NCI-H1694 (cell line): ENCODE measurements at regions not wholly inside any gene's neighbourhood (a gene's known extent, or its start where the extent isn't known, plus 50 kb on each side); places are given as distances from the start of the nearest gene placed in this dataset.

ENCODE experiments used
- DNase-seq: peaks from one replicate; lab custom pipeline; 2025; lab: John Stamatoyannopoulos, UW

DNA sequence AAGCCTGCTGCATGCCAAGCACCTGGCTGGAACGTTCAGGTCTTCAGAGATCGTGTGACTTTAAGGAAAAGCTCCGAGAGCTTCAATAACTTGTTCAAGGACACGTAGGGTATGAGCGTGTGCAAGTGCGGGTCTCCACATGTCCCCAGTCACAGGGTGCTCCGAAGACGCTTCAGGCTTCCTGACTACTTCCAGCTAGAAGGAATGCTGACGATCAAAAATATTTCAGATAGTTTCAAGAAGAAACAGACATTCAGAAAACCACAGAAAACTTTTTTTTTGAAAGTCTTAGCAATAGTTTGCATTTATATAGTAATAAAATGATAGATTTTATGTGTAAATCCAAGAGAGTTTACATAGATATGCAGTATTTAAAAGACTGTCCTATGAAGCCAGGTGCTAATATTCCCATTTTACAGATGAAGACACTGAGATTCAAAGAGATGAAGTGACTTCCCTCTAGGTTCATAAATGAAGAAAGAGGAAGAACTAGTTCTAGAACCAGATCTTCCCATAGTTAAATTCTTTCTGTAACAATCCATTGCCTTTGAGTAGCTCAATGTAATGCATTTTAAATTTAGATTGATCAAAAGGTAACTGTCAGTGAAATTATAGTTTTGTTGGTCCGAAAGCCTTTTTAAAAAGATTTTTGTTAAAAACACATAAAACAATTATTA, 247.6 kb downstream of the MYLK4 start:
- no peak for DNase-seq

DNA sequence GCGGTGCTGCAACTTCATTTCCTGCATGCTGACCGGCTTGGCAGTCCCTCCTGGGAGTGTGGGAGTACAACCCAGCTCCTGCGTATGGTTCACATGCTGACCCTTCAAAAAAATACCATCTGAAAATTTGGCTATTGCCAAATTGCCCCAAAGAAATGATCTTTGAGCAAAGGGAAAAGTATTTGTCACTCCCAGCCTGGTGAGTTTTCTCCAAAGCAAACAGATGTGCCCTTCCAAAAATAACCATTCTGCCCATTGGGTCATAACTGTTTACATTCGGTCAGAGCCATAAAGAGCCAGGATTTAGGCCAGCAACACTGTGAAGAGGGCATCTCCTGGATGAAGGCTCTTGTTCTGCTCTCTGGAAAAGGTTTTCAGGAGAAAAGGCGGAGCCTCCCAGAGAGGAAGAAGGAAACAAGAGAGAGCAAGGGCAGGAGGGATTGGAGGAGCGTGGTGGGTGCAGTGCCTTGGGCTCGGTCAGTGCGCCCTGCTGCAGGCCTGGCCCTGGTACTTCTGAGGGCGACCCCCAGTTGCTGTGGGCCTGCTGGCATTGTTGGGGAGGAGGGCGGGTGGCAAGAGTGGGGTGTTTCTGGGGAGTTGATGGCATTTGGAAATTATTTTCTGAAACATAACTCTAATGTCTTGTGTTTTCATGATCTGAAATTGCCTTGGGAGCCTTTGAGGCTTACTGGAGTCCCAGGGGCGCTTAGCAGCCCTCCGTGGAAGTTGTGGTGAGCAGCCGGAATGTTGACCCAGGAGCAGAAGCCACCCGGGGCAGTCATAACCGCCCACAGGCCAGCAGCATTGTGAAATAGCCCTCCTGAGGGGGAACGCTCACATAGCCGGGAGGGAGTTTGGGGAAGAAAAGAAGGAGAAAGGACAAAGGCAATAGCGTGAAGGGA, 248.4 kb downstream of the MYLK4 start:
- DNase-seq = no peak

GRCh38 chr6:2497922-2498623, 252.6 kb downstream of the MYLK4 start:
- DNase-seq = no peak

GRCh38 chr6:2496291-2496690, 250.9 kb upstream of the GMDS start:
- no peak for DNase-seq

DNA sequence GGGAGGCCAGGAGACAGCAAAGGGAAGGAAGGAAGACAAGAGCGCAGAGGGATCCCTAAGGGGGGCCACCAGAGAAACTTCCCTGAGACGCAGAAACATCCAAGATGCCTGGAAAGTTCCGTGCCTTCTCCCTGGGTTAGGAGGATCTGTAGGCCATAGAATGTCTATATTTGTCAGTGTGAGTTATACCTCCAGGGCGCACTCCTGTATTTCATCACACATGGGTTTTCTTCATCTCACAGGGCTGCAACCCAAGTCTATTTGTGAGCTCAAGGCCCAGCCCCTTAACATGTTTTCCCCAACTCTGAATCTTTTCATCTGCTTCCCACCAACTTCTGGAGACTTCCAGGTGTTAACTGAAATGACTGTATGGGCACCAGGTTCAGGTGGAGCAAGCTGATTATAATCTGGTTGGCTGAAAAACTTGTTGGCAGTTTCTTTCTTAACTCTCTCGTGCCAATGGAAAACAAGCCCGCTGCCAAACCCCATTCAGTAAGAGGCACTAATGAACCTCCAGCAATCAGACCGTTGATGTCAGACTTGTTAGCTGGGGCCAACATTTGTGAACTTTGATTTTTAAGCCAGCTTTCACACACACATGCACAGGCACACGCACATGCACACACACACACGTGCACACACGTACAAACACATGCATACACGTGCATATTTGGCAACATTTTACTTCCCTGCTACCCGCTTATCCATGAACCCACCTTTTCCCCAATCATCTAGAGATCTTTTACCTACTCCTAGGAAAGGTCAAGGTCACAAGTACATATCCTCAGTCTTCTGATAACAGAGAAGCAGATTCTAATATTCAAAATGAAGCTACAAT, 247.5 kb upstream of the GMDS start:
- no peak for DNase-seq

- DNase-seq = no peak
These were observed 245.7 kb upstream of the GMDS start for GRCh38 chr6:2491137-2491536.

- no peak for DNase-seq
These were observed 243.2 kb upstream of the GMDS start for GRCh38 chr6:2488578-2488977.

- DNase-seq = no peak
These were observed 239.7 kb upstream of the GMDS start for GRCh38 chr6:2485116-2485515.

GRCh38 chr6:2482773-2483172, 237.4 kb upstream of the GMDS start:
- no peak for DNase-seq

DNA sequence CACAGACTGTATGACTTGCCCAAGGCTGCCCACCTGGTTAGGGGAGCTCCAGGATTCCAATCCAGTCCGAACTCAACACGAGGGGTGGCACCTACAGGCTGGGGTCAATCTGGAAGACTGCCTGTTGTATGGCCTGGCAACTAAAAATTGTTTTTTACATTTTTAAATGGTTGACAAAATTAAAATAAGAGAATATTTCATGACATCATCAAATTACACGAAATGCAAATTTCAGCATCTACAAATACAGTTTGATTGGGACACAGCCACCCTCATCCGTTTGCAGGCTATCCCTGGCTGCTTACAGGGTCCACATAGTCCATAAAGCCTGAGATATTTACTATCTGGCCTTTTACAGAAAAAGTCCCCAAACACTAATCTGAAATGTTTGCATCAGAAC, 235.9 kb upstream of the GMDS start:
- DNase-seq = no peak

- no peak for DNase-seq
These were observed 235.0 kb upstream of the GMDS start for GRCh38 chr6:2480267-2480966.

DNA sequence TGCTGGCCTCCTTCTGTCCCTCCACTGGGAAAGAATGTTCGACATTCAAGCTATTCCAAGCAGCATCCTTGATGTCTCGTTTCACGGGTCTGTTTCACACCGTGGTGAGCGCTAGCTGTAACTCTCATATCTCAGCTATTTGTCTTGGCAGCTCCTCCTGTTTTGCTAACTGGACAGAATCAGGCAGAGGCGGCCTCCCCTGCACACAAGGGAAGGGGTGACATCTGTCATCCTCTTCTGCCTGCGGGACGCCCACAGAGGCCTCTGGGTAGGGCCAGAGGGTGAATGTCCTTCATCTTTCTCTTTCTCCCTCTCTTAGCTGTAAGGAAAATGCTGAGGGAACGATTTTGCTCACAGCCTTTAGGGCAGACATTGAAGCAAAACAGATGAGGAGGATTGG, 232.8 kb upstream of the GMDS start:
- DNase-seq = no peak

DNA sequence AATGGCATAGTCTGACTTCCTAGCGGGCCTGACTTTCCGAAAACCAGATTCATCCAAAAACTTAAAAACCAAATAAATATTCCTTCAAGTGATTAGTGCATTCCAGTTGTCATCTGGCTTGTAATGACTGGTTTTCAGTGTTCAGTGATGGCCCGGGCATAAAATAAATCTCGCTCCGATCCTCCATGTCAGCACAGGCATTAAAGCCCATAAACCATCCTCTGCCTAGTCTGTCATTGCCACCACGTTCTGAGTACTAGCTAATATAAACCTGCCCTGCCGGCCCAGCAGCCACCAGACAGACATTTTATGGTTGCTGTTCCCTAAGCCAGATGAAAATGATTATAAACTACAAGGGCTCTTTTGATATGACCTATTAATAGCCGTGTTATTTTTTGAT, 232.3 kb upstream of the GMDS start:
- no peak for DNase-seq

GRCh38 chr6:2477250-2477649, 231.8 kb upstream of the GMDS start:
- DNase-seq = no peak

GRCh38 chr6:2476376-2476775, 231.0 kb upstream of the GMDS start:
- no peak for DNase-seq

GRCh38 chr6:2471472-2471871, 226.1 kb upstream of the GMDS start:
- no peak for DNase-seq

- DNase-seq = no peak
These were observed 224.0 kb upstream of the GMDS start for GRCh38 chr6:2469428-2469827.

GRCh38 chr6:2468601-2468955, 223.2 kb upstream of the GMDS start:
- no peak for DNase-seq

- no peak for DNase-seq
These were observed 222.7 kb upstream of the GMDS start for GRCh38 chr6:2467929-2468600.

- DNase-seq = no peak
These were observed 219.9 kb upstream of the GMDS start for GRCh38 chr6:2465336-2465735.

DNA sequence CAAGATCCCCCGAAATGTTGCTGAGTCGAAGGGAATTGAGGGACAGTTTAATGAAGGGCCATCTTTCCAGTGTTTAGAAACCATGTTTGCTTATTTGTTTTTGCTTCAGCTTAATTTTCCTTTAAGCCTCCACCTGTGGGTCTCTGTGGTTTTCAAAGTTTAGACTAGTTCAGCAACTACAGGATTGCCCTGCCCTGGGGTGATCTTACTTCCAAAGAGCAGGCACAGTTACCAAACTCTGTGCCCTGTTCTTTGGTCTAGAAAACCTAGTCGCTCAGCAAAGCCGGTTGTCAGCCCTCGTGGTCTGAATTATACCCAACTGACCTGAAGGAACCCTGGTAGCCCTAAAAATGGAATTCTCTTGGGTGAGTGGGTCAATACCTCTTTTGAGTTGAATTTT, 219.2 kb upstream of the GMDS start:
- no peak for DNase-seq
